Left lung (tissue), 4 donors: ENCODE measurements at regions not wholly inside any gene's neighbourhood (a gene's known extent, or its start where the extent isn't known, plus 50 kb on each side); places are given as distances from the start of the nearest gene placed in this dataset.

Experiments used
- ATAC-seq: fragments of 200-7000 bp; cut with Tn5 transposase; one replicate; pipeline ENCODE4 v1.9.1; 2020; ENCODE audit warnings: moderate library complexity
- DNase-seq, 4 donors: peaks; one replicate each; pipeline ENCODE4 v3.0.0-alpha.2; 2013 to 2020
- H3K27ac ChIP-seq, 2 donors: fragments of 200-600 bp; sonication (generic) in 1 of 2; one replicate each; pipeline versions ENCODE4 v1.5.0 to v1.8.0; 2020 to 2021
- H3K27me3 ChIP-seq, 2 donors: fragments of 200-600 bp; sonication (generic) in 1 of 2; one replicate each; pipeline versions ENCODE4 v1.5.0 to v1.8.0; 2020 to 2021
- H3K36me3 ChIP-seq, 2 donors: fragments of 200-600 bp; sonication (generic) in 1 of 2; one replicate each; pipeline versions ENCODE4 v1.5.0 to v1.8.0; 2020 to 2021
- H3K4me1 ChIP-seq, 2 donors: fragments of 200-600 bp; one replicate each; pipeline ENCODE4 v1.8.0; 2021
- H3K4me3 ChIP-seq, 2 donors: fragments of 200-600 bp; sonication (generic) in 1 of 2; one replicate each; pipeline versions ENCODE4 v1.5.0 to v1.8.0; 2020 to 2021; ENCODE audit warnings: mild to moderate bottlenecking in 1 of 2
- H3K9me3 ChIP-seq, 2 donors: fragments of 200-600 bp; sonication (generic) in 1 of 2; one replicate each; pipeline versions ENCODE4 v1.5.0 to v1.8.0; 2020 to 2021
- intact Hi-C, 2 donors: fragments of 100-400 bp; cut with DNase I; formaldehyde crosslinking; loops; one replicate each; pipeline versions ENCODE4 v1.11.2 to v1.14.2; 2022
- TF ChIP-seq, protein P1 (sequence below), 2 donors: fragments of 200-600 bp; sonication (generic) in 1 of 2; IDR thresholded peaks; one replicate each; pipeline versions ENCODE4 v1.5.0 to v1.8.0; 2021; ENCODE audit warnings: antibody characterized with exemption in 2 of 2
- donor health status: DM: no; HTN: yes; CAD: no.
- donor health status: DM: no; HTN: no; CAD: no.

GRCh38 chr6:23199541-23199940, 630.2 kb downstream of the HDGFL1 start:
- DNase-seq (no peak), ATAC-seq (no peak)
- H3K27me3 ChIP-seq, result no peaks in the 10 kb centered on the region
- no peak overlapping the region for H3K4me3 ChIP-seq
- TF ChIP-seq, protein P1, sequence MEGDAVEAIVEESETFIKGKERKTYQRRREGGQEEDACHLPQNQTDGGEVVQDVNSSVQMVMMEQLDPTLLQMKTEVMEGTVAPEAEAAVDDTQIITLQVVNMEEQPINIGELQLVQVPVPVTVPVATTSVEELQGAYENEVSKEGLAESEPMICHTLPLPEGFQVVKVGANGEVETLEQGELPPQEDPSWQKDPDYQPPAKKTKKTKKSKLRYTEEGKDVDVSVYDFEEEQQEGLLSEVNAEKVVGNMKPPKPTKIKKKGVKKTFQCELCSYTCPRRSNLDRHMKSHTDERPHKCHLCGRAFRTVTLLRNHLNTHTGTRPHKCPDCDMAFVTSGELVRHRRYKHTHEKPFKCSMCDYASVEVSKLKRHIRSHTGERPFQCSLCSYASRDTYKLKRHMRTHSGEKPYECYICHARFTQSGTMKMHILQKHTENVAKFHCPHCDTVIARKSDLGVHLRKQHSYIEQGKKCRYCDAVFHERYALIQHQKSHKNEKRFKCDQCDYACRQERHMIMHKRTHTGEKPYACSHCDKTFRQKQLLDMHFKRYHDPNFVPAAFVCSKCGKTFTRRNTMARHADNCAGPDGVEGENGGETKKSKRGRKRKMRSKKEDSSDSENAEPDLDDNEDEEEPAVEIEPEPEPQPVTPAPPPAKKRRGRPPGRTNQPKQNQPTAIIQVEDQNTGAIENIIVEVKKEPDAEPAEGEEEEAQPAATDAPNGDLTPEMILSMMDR (IDR thresholded peaks at IDR 0.05), result no peak
- H3K36me3 ChIP-seq, result no peaks in the 10 kb centered on the region
- H3K9me3 ChIP-seq, result no peaks in the 10 kb centered on the region
- no peak overlapping the region for H3K27ac ChIP-seq
- intact Hi-C loops, result no loop called here
- no peaks in the 10 kb centered on the region for H3K4me1 ChIP-seq

DNA sequence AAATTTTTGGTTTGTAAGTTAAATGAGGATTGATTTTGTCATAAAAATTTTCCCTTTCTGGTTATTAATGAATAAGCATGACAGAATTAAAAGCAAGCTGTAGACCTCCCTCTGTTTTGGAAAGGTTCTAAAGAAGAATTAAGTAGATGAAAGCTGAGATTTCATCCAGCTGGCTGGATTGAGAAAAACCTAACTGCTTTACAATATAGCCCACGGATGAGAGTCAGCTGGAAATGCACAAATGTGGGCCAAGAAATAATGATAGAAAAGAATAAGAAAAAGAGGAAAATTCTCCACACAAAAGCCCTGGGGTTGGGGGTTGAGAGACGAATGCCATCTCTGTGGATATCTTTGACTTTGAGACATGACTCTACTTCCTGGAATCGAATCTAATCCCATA, 631.6 kb downstream of the HDGFL1 start:
- Histone ChIP-seq H3K27ac (no peak overlapping the region), H3K27me3 (no peaks in the 10 kb centered on the region), H3K9me3 (peaks cover 0 to 2% of the 10 kb centered on the region in 2 donors), H3K36me3 (no peaks in the 10 kb centered on the region), H3K4me1 (no peaks in the 10 kb centered on the region), H3K4me3 (no peak overlapping the region)
- intact Hi-C loops, result no loop called here
- ATAC-seq (no peak), DNase-seq (peak in 2 of 4 donors; percentile 45 to 60)
- TF ChIP-seq, protein P1 (IDR thresholded peaks at IDR 0.05), result no peak

- no peaks in the 10 kb centered on the region for H3K36me3 ChIP-seq
- TF ChIP-seq, protein P1 (IDR thresholded peaks at IDR 0.05), result no peak
- H3K27me3 ChIP-seq, result no peaks in the 10 kb centered on the region
- DNase-seq (no peak), ATAC-seq (no peak)
- H3K9me3 ChIP-seq, result peaks cover 0 to 7% of the 10 kb centered on the region in 2 donors
- intact Hi-C loops, result no loop called here
- H3K4me1 ChIP-seq, result no peaks in the 10 kb centered on the region
- no peak overlapping the region for H3K27ac ChIP-seq
- H3K4me3 ChIP-seq, result no peak overlapping the region
Measured at GRCh38 chr6:23202207-23202606, 632.8 kb downstream of the HDGFL1 start.

- intact Hi-C loops, result no loop called here
- H3K27me3 ChIP-seq, result no peaks in the 10 kb centered on the region
- ATAC-seq (no peak), DNase-seq (no peak)
- no peaks in the 10 kb centered on the region for H3K4me1 ChIP-seq
- no peak overlapping the region for H3K27ac ChIP-seq
- TF ChIP-seq, protein P1 (IDR thresholded peaks at IDR 0.05), result no peak
- no peaks in the 10 kb centered on the region for H3K36me3 ChIP-seq
- H3K9me3 ChIP-seq, result peaks cover 0 to 29% of the 10 kb centered on the region in 2 donors
- H3K4me3 ChIP-seq, result no peak overlapping the region
Measured at GRCh38 chr6:23212398-23212797, 643.0 kb downstream of the HDGFL1 start.

DNA sequence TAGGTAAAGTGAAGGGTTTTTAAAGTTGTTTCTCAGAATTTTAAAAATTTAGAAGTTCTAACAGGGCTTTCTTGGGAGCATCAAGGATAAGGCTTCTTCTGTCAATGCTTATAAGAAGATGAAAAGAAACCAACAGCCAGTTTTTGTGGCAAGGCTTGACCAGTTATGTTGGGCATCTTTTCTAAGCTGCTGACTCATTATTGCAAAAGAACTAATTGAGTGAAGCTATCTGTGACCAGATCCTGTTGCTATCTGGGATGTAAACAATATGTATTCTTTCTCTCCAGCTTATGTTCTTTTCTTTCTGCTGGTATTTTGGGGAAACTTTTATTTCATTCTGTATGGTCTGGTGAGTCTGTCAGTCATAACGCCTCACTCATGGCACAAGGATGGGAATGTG, 643.8 kb downstream of the HDGFL1 start:
- peaks cover 0 to 21% of the 10 kb centered on the region in 2 donors for H3K9me3 ChIP-seq
- ATAC-seq (no peak), DNase-seq (no peak)
- H3K36me3 ChIP-seq, result no peaks in the 10 kb centered on the region
- intact Hi-C loops, result no loop called here
- TF ChIP-seq, protein P1 (IDR thresholded peaks at IDR 0.05), result no peak
- no peaks in the 10 kb centered on the region for H3K4me1 ChIP-seq
- no peaks in the 10 kb centered on the region for H3K27me3 ChIP-seq
- no peak overlapping the region for H3K27ac ChIP-seq
- no peak overlapping the region for H3K4me3 ChIP-seq
